HEK293 (cell line): ENCODE measurements at regions not wholly inside any gene's neighbourhood (a gene's known extent, or its start where the extent isn't known, plus 50 kb on each side); places are given as distances from the start of the nearest gene placed in this dataset.

Source experiments
- TF ChIP-seq, protein P1 (sequence below): fragments of 450-650 bp; formaldehyde crosslinking; IDR thresholded peaks from 2 replicates; pipeline ENCODE4 v1.5.1; 2016; ENCODE audit warnings: missing biosample characterization, missing genetic modification characterization

GRCh38 chr3:182741214-182741613 is 52.1 kb upstream of the ATP11B start (continued):
- TF ChIP-seq, protein P1, sequence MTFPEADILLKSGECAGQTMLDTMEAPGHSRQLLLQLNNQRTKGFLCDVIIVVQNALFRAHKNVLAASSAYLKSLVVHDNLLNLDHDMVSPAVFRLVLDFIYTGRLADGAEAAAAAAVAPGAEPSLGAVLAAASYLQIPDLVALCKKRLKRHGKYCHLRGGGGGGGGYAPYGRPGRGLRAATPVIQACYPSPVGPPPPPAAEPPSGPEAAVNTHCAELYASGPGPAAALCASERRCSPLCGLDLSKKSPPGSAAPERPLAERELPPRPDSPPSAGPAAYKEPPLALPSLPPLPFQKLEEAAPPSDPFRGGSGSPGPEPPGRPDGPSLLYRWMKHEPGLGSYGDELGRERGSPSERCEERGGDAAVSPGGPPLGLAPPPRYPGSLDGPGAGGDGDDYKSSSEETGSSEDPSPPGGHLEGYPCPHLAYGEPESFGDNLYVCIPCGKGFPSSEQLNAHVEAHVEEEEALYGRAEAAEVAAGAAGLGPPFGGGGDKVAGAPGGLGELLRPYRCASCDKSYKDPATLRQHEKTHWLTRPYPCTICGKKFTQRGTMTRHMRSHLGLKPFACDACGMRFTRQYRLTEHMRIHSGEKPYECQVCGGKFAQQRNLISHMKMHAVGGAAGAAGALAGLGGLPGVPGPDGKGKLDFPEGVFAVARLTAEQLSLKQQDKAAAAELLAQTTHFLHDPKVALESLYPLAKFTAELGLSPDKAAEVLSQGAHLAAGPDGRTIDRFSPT: no peak
